ENCODE measurements at regions not wholly inside any gene's neighbourhood (a gene's known extent, or its start where the extent isn't known, plus 50 kb on each side); places are given as distances from the start of the nearest gene placed in this dataset.

DNA sequence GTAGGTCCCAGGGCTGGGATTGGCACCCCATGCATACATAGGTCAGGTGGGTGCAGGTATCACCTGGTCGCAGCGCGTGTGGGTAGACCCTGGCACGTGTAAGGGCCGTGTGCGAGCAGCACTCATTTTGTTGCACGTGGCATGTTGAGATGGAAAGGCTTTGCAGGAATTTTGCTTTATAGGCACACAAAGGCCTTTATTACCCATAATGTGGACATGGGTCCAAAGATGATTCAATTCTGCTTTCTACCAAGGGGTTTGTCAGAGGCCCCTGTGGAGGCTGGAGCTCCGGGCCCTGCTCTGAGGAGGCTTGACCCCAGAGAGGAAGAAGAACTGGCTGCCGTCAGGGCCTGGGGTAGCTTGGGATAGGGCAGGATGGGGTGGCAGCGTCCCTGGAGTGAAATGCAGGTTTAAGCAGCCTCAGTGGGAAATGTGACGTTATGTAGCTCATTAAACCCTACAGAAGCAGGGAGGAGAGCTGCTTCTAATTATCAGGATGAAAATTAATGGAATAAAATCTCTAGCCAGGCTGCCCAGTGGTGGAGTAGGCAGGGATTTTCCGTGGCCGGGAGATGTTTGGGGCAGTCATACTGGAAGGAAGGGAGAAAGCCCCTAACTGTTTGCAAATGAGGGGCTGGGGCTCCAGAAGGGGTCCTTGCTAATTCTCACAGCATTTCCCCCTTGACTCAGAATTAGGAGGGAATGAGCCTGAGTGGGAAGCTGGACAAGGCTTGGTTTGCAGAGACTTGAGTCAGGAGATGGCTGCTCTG, 103.3 kb upstream of the PITX1 start:
- no peak for DNase-seq (ENCODE audit: low read depth)

DNA sequence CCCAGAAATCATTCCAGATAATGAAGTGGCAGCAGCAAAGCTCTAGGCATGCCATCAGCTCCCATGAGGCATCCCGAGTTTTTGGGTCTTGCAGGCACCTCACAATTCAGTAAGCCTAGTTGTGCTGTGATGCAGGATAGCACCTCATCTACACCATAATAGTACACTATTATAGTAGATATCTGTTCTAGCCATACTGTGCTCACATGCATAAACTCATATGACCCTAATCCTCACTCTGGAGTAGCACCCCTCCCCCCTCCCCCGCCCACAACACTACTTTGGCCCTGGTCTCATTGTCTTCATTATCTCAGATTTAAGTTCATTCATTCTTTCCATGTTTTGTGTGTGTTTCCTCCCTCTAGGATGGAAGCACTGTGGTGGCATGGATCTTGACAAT, 102.5 kb upstream of the PITX1 start:
- no peak for DNase-seq (ENCODE audit: low read depth)

DNA sequence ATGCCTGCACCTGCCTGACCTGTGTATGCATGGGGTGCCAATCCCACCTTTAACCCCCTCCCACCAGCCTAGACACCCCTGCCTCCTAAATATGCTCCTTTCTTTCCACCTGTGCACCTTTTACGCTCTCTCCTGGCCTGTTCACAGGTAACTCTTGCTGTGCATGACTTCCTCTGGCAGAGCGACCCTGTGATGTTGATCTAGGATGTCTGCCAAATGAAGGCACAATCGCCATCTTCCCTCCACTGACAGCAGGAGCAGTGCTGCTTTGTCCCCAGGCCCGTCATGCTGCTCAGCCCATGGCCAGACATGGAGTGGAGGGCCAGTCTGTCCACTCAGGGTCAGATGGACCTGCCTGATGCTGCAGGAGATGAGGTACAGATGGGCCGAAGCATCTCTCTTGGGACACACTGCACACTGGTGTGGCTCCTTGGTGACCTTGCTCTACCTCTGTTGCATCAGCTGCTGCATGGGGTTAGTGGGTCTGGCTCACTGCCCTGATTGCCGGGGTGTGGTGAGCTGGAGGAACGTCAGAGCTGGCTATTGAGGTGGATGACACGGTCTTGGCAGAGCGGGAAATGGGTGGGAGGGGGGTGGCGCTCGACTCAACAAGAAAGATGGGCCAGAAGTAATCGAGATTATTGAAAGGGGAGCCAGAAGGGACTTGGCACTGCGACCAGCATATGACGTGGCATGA, 101.7 kb upstream of the PITX1 start:
- DNase-seq (ENCODE audit: low read depth) = peak; percentile 31

DNA sequence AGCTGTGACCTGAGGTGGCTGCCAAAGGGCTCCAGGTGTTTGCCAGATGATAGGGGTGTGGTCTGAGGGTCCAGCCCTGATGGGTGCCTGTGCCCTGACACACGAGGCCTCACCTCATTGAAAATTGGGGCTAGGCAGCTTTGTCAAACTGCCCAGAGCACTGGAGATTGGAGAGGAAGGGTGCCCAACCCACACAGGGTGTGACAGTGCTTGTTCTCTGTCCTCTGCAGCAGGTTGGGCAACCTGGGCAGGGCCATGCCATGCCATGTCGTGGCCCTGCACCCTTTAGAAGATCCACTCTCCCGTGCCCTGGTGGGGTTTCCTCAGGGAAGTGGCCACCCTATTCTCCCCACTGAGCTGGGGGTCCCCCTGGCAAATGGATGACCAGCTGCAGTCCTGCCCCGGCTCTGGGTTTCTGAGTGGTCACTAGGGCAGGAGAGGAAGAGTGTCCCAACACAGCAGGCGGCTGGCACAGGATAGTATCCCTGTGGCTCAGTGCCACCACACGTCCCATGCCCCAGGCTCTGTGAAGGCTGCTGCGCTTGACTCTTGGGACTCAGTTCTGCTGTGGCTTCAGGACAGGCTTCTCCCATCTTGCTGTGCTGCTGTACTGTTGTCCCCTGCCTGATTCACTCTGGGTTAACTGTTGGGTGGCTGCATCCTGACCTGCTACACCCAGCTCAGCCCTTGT, 100.8 kb upstream of the PITX1 start:
- no peak for DNase-seq (ENCODE audit: low read depth)

DNA sequence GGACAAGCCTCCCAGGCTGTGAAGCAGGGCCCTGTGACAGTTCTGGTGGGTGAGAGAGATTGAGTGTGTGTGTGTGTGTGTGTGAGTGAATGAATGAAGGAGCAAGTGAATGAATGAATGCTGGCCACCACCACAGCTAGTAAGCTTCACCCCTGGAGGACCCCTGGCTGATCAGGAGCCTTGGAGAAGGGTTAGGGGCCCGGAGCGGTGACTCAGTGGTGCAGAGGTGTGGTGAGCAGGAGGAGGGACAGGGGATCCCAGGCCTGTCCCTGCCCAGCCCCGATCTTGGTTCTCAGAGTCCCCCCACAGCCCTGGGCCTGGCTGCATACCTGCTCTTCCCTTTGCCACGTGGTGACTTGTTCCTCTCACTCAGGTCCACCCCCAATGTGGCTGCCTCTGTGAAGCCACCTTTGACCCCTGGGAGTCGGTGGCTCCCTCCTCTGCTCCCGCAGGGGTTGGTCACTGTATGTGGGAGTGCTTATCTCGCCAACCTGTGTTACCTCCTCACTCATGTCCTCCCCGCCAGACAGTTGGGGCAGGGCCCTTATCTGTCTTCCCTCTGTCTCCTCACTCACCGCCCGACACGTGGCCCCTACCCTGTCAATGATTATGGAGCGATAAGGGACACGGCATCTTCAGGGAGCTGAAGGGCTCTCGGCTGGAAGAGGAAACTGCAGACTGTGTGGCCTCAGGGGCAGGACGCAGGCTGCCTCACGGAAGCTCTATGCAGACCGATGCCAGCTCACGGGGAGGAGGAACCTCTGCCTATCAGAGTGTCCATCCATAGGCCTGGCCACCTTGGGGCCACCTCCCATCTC, 99.9 kb upstream of the PITX1 start:
- no peak for DNase-seq (ENCODE audit: low read depth)

- no peak for DNase-seq (ENCODE audit: low read depth)
Measured at GRCh38 chr5:135133181-135133580, 99.2 kb upstream of the PITX1 start.

DNA sequence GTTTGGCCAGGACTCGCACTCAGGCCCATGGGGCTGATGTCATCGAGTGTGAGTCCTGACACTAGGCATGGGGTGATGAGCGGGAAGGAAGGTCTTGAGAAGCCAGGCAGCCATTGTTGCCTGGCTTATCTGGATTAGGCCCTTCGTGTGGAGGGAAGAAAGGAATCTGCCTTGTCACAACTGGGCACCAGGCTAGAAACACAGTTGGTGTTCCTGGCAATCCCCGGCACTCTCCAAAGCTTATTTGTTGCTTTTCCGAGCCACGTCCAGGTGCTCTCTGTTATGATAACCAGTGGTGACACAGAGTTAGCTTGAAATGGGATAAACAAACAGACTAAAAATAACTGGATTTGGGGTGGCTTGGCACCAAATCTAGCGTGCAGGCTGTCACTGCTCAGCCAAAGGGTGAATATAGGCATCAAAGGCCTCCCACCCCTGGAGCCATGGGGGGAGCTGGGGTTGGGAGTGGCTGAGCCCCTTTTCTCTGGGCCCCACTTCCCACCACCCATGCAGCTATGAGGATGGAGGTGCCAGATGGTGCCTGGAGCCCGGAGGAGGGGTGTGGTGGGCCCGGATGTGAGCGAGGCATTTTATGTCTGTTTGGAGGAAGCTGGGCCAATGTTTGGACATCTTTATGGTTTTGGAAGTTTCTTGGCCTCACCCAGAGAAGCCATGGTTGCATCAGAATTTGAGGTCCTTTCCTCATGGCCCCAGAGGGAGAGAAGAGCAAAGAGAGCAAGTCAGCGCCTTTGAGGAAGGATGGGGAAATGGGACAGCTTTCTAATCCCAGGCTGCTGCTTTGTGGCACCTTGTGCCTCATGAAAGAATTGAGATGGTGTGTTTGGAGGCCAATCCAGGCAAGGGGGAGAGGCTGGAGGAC, 98.0 kb upstream of the PITX1 start:
- DNase-seq (ENCODE audit: low read depth) = no peak

DNA sequence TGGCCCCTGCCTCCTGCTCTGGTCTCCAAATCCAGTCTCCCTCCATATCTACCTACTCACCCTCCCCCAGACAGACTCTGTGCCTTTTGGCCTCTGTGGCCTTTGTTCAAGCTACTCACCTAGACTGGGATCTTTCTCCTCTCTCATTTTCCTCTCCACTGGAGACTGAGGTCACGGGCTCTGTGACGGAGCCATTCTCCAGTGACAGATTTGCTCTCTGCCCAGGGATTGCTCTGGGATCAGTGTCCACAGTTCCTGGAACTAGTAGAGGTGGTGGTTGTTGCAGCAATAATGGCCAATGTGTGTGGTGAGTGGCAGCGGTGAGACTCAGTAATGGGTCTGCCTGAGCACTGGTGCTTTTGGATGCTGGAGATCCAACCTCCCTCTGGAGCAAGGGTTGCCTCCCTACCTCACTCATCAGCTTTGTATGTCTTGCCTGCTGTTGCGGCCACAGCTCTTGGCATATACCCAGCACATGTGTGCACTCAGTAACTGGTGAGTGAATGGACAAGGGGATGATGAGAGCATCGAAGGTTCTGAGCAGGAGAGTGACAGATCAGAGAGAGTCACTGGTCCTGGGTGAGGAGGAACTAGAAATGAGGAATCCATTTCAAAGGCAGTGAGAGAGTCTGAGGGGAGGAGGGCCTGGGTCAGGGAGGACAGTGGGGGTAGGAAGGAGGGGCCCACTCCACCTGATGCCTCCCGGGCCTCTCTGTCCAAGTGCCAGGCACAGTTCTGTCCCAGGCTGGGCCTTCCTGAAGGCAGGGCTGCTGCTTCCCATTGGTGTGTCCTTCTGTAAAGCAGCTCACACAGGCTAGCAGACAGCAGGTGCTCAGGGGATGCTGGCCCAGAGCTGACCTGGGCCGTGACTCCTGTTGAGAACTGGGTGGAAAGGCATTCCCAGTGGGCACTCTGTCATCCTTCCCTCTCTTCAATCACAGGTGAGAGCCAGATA, 96.5 kb upstream of the PITX1 start:
- DNase-seq (ENCODE audit: low read depth) = no peak

- no peak for DNase-seq (ENCODE audit: low read depth)
Measured at GRCh38 chr5:135129307-135129706, 95.3 kb upstream of the PITX1 start.

- DNase-seq (ENCODE audit: low read depth) = no peak
Measured at GRCh38 chr5:135128361-135128760, 94.3 kb upstream of the PITX1 start.

GRCh38 chr5:135127439-135128240, 93.6 kb upstream of the PITX1 start:
- DNase-seq (ENCODE audit: low read depth) = peak; percentile 79

DNA sequence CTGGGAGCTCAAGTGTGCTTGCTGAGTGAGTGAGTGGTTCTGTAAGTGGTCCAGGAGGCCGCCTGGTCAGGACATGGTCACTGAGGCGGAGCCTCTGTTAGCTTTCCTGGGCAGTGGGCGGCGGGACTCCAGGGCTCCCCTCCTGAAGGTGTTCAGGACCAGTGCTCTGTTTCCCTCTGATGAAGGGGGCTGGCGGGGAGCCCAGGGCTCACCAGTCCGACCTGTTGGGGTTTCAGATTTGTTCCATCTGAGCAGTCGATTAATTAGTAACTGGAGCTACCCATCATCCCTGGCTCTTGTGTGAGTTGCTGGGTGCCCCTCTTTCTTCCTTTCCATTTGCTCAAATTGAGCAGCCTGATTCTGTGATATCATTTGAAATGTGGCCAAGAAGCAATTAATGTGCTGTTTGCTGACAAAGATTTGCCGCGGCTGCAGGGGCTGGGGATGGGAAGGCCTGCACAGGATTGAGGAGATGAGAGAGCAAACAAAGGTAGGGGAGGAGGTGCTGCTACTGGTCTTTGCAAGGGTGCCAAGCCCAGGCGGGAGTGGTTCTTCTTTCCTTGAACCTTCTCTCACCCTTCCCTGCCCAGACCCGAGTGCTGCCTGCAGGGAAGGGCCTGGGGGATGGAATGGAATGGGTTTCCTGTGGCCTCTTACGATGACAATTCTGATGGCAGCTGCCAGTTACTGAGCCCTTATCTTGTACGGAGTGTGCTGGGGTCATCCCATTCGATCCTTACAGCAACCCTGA, 92.8 kb upstream of the PITX1 start:
- DNase-seq (ENCODE audit: low read depth) = no peak

DNA sequence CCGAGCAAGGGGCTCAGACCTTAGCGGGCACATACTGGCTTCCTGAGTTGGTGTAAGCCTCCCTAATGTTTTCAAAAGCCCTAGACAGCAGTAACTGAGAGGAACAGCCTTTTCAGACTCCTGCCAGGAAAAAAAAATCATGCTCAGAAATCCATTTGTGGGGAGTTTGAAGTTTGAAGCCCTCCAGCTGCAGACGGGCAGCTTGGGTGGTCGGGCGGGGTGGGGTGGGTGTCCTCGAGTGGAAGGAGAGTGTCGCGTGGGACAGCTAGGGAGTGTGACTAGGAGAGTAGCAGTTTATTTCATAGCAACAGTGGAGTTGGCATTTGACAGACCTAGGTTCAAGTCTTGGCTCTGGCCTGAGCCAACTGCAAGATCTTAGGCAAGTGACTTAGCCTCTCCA, 90.7 kb upstream of the PITX1 start:
- no peak for DNase-seq (ENCODE audit: low read depth)

GRCh38 chr5:135124128-135124527, 90.1 kb upstream of the PITX1 start:
- peak; percentile 31 for DNase-seq (ENCODE audit: low read depth)

- no peak for DNase-seq (ENCODE audit: low read depth)
Measured at GRCh38 chr5:135122797-135123196, 88.8 kb upstream of the PITX1 start.

DNA sequence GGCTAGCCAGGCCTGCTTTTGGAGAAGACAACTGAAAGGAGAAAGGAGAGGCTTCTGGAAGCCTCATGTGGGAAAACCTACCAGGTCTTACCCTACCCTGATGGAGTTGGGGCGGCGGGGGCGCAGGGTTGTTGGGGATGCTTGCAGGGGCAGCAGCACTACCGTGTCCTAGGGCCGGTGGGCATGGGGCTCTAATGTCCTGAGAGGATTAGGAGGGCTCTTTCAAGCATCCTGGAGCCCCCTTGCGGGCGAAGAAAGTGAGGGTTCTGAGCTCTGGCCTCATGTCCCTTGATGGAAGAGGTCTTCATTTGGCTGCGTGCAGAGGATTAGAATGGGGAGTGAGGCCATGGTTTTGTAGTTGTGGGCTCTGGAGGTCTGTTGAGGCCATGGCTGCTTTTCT, 86.9 kb upstream of the PITX1 start:
- DNase-seq (ENCODE audit: low read depth) = no peak

DNA sequence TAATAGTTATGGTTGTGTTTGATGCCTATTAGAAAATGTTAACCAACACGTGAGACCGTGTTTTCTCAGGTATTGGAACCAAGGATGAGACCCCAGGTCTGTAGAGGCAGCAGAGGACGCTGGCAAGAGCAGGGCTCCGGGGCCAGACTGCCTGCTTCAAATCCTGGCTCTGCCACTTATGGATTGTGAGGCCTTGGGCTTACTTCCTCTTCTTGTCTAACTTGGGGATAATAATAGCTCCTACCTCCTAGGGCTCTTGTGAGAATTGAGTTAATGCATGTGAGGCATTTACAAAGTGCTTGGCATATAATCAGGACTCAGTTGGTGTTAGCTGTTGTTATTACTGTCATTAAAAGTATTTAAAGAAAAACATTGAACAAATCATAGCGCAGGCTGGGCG, 85.5 kb upstream of the PITX1 start:
- DNase-seq (ENCODE audit: low read depth) = peak; percentile 20

DNA sequence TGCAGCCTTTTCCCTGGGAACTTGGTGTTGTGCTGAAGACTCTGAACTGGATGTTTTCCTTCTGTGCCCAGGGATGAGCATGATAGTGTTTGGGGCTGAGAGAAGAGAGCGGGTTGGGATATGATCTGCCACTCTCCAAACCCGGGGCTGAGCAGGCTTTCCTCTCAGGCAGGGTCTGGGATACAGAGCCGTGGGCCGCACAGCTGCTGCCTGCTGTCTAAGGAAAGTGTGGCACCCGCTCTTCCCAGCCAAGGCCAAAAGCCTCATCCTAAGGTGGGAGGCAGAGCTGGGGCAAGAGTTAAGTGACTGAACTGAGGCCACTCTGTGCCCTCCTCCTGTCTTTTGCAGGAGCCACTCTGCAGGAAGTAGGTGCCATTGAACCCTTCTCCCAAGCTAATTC, 83.6 kb upstream of the PITX1 start:
- DNase-seq (ENCODE audit: low read depth) = no peak

- DNase-seq (ENCODE audit: low read depth) = no peak
Measured at GRCh38 chr5:135116160-135116561, 82.1 kb upstream of the PITX1 start.

Data from EH (cell line).